PC-3 (cell line): ENCODE measurements at regions not wholly inside any gene's neighbourhood (a gene's known extent, or its start where the extent isn't known, plus 50 kb on each side); places are given as distances from the start of the nearest gene placed in this dataset.

Experiments
- EZH2 ChIP-seq: fragments of 300-600 bp; sonication (generic); IDR thresholded peaks from one replicate; pipeline ENCODE4 v1.6.1; 2017; ENCODE audit warnings: antibody characterized with exemption, mild to moderate bottlenecking, low read length; ENCODE audit not compliant: unreplicated experiment
- EZH2phosphoT487 ChIP-seq: fragments of 300-600 bp; sonication (generic); IDR thresholded peaks from 2 replicates; pipeline ENCODE4 v1.6.1; 2018; ENCODE audit warnings: mild to moderate bottlenecking, antibody characterized with exemption, low read length, borderline replicate concordance
- TF ChIP-seq, protein P1 (sequence below): fragments of 300-600 bp; sonication (generic); conservative IDR thresholded peaks from 2 replicates; pipeline ENCODE4 v1.5.1; 2017; ENCODE audit warnings: antibody characterized with exemption, low read depth, mild to moderate bottlenecking, low read length

DNA sequence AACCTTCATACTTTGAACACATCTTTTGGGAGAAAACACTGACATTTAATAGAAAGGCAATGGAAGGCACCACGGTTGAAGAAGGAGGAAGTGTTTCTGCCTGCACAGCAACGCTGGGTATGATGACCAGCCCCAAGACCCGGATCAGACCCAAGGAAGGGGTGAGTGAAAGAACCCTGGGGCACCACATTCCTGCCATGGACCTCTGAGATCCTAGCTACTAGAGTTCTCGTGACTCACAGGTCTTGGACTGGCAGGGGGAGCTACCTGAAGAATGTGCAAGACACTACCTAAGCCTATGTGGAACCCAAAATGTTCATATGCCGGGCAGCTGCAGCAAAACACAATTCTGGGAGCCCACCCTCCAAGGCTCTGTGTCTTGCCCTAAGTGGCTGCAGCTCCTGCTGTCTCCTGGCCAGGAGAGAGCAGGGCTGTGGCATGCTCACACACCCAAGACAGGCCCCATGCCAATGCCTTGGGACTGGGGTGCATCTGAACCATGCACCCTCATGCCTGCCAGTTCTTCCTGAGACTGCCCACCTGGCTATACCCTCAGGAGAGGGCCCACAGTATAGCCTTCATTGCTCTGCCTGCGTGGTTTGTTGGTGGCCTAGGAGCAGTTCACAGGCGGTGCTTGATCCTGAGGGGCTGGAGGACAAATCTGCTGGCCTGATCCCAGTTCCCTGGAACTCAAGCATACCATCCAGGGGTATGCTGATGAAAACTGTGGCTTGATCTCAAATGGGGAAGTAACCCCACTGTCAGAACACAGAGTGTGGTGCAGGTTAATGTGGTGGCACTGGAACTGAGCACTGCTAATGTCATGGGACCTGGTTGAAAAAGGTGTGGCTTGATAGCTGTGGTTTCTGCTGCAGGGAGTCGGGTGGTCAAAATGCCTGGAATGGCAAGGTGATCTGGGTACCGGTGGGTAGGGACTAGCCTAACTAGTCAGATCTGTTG, 353.3 kb upstream of the ARHGEF26 start:
- TF ChIP-seq EZH2, result no peak
- TF ChIP-seq, protein P1, sequence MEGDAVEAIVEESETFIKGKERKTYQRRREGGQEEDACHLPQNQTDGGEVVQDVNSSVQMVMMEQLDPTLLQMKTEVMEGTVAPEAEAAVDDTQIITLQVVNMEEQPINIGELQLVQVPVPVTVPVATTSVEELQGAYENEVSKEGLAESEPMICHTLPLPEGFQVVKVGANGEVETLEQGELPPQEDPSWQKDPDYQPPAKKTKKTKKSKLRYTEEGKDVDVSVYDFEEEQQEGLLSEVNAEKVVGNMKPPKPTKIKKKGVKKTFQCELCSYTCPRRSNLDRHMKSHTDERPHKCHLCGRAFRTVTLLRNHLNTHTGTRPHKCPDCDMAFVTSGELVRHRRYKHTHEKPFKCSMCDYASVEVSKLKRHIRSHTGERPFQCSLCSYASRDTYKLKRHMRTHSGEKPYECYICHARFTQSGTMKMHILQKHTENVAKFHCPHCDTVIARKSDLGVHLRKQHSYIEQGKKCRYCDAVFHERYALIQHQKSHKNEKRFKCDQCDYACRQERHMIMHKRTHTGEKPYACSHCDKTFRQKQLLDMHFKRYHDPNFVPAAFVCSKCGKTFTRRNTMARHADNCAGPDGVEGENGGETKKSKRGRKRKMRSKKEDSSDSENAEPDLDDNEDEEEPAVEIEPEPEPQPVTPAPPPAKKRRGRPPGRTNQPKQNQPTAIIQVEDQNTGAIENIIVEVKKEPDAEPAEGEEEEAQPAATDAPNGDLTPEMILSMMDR, result no peak
- no peak for TF ChIP-seq EZH2phosphoT487
